Peyer's patch (tissue), 4 donors: ENCODE measurements at regions not wholly inside any gene's neighbourhood (a gene's known extent, or its start where the extent isn't known, plus 50 kb on each side); places are given as distances from the start of the nearest gene placed in this dataset.

Experiments used
- DNase-seq, 3 donors: peaks; one replicate each; pipeline ENCODE4 v3.0.0-alpha.2; 2017 to 2019
- H3K27ac ChIP-seq, 4 donors: fragments of 200-600 bp; sonication (generic); one replicate each; pipeline ENCODE4 v1.5.1; 2016 to 2019
- H3K27me3 ChIP-seq, 2 donors: fragments of 200-600 bp; sonication (generic); one replicate each; pipeline ENCODE4 v1.5.1; 2019
- H3K36me3 ChIP-seq, 3 donors: fragments of 200-600 bp; sonication (generic); one replicate each; pipeline ENCODE4 v1.5.1; 2016 to 2019
- H3K4me1 ChIP-seq, 4 donors: fragments of 200-600 bp; sonication (generic); one replicate each; pipeline ENCODE4 v1.5.1; 2016 to 2019
- H3K4me3 ChIP-seq, 4 donors: fragments of 200-600 bp; sonication (generic); 1 replicate in 3 of 4; 2 replicates in 1 of 4; pipeline ENCODE4 v1.5.1; 2016 to 2019; ENCODE audit warnings: mild to moderate bottlenecking in 1 of 4
- H3K9me3 ChIP-seq, 4 donors: fragments of 200-600 bp; sonication (generic); one replicate each; pipeline ENCODE4 v1.5.1; 2016 to 2019; ENCODE audit warnings: mild to moderate bottlenecking in 1 of 4
- POLR2A ChIP-seq, 2 donors: fragments of 450-650 bp; IDR thresholded peaks; one replicate each; pipeline ENCODE4 v1.5.1; 2017; ENCODE audit warnings: antibody characterized with exemption in 2 of 2, mild to moderate bottlenecking in 2 of 2, moderate library complexity in 2 of 2
- TF ChIP-seq, protein P1 (sequence below), 6 experiments: fragments of 450-650 bp in 4 of 6; fragments of 200-600 bp in 2 of 6; sonication (generic) in 1 of 6; IDR thresholded peaks; one replicate each; pipeline ENCODE4 v1.5.1; 2017 to 2019; ENCODE audit warnings: antibody characterized with exemption in 6 of 6, mild to moderate bottlenecking in 3 of 6, moderate library complexity in 1 of 6

DNA sequence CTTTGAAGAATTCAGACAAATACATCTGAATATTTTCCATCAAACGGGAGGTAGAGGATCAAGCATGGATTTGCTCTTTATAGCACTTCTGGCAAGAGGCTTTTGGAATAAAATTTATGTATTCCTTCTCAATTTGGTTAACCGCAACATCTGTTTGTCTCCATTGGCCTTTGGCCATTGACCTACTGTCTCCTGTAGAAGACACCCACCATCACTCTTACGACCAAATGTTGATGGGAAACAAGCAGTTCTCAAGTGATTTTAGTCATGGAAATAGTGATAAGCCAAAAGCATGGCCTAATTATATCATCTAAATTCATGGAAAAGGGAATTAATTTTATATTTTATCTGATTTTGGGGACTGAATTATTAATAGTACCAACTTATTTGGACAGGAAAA lies 591.9 kb downstream of the CD109 start:
- H3K4me3 ChIP-seq: no peak overlapping the region
- H3K27ac ChIP-seq: peak overlapping the region in 1 of 4 donors; percentile 41
- no peaks in the 10 kb centered on the region for H3K9me3 ChIP-seq
- H3K27me3 ChIP-seq: no peaks in the 10 kb centered on the region
- no peak for DNase-seq
- H3K4me1 ChIP-seq: no peaks in the 10 kb centered on the region
- no peaks in the 10 kb centered on the region for H3K36me3 ChIP-seq
- TF ChIP-seq, protein P1, sequence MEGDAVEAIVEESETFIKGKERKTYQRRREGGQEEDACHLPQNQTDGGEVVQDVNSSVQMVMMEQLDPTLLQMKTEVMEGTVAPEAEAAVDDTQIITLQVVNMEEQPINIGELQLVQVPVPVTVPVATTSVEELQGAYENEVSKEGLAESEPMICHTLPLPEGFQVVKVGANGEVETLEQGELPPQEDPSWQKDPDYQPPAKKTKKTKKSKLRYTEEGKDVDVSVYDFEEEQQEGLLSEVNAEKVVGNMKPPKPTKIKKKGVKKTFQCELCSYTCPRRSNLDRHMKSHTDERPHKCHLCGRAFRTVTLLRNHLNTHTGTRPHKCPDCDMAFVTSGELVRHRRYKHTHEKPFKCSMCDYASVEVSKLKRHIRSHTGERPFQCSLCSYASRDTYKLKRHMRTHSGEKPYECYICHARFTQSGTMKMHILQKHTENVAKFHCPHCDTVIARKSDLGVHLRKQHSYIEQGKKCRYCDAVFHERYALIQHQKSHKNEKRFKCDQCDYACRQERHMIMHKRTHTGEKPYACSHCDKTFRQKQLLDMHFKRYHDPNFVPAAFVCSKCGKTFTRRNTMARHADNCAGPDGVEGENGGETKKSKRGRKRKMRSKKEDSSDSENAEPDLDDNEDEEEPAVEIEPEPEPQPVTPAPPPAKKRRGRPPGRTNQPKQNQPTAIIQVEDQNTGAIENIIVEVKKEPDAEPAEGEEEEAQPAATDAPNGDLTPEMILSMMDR (IDR thresholded peaks at IDR 0.05): no peak
- TF ChIP-seq POLR2A (IDR thresholded peaks at IDR 0.05): no peak

DNA sequence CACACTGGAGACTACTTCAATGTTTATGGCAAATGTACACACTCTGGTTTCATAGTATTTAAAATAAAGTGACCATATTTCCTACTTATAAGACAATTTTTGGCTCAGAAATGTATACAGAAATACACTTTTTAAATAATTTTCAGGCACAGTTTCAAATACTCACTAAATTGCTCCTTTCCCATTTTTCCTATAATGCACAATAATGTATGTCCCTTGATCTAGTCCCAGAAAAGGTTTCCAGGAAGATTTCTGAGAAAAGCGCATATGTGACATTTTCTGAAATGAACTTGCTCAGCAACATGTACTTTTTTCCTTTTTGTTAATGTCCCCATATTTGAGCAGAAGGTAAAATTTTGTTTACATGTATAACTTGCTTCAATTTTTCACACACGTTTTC lies 591.4 kb downstream of the CD109 start:
- Histone ChIP-seq H3K9me3 (no peaks in the 10 kb centered on the region), H3K4me1 (no peaks in the 10 kb centered on the region), H3K27ac (no peak overlapping the region), H3K4me3 (no peak overlapping the region), H3K27me3 (no peaks in the 10 kb centered on the region), H3K36me3 (no peaks in the 10 kb centered on the region)
- TF ChIP-seq POLR2A (IDR thresholded peaks at IDR 0.05): no peak
- TF ChIP-seq, protein P1 (IDR thresholded peaks at IDR 0.05): no peak
- DNase-seq: no peak

- no peaks in the 10 kb centered on the region for H3K36me3 ChIP-seq
- no peak for DNase-seq
- H3K4me3 ChIP-seq: no peak overlapping the region
- H3K4me1 ChIP-seq: no peaks in the 10 kb centered on the region
- no peaks in the 10 kb centered on the region for H3K9me3 ChIP-seq
- no peak for TF ChIP-seq POLR2A (IDR thresholded peaks at IDR 0.05)
- TF ChIP-seq, protein P1 (IDR thresholded peaks at IDR 0.05): no peak
- no peaks in the 10 kb centered on the region for H3K27me3 ChIP-seq
- H3K27ac ChIP-seq: no peak overlapping the region
Observed at GRCh38 chr6:74284284-74284683, 588.3 kb downstream of the CD109 start.

DNA sequence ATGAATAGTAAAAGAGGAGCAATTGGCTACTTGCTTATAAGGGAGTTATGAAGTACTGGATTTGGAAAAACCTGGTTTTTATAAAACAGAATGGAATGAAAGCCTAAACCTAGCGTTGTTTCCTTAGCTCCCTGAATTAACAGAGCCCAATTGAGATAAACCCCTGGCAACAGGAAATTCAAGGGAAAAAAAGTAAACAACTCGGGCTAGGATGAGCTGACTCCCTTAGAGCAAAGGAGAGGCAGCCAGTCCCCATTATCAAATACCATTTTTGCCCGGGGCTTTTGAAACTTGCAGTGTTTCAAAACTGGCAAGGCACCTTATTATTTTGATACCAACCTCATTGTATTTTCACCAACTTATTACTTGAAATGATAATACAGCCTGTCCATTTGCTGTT lies 587.5 kb downstream of the CD109 start:
- H3K27ac ChIP-seq: no peak overlapping the region
- no peaks in the 10 kb centered on the region for H3K4me1 ChIP-seq
- no peaks in the 10 kb centered on the region for H3K27me3 ChIP-seq
- no peak for DNase-seq
- H3K36me3 ChIP-seq: no peaks in the 10 kb centered on the region
- no peak overlapping the region for H3K4me3 ChIP-seq
- H3K9me3 ChIP-seq: no peaks in the 10 kb centered on the region
- TF ChIP-seq, protein P1 (IDR thresholded peaks at IDR 0.05): no peak
- TF ChIP-seq POLR2A (IDR thresholded peaks at IDR 0.05): no peak

DNA sequence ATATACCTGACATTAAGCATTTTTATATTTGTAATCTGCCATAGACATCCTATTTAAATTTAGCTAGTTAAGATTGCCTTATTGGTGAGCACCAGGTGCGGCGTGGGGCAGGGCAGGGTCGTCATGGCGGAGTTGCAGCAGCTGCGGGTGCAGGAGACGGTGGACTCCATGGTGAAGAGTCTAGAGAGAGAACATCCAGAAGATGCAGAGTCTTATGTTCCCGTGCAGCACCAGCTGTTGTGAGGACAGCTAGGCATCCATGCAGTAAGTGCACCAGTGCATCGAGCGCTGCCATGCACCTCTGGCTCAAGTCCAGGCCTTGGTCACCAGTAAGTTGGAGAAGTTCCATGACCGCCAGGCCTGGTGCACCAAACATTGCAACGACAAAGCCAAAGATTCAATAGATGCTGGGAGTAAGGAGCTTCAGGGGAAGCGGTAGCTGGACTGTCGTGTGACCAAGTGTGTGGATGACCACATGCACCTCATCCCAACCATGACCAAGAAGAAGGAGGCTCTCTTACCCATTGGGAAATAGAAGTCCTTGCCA lies 586.2 kb downstream of the CD109 start:
- Histone ChIP-seq H3K4me3 (no peak overlapping the region), H3K27ac (no peak overlapping the region), H3K4me1 (no peaks in the 10 kb centered on the region), H3K36me3 (no peaks in the 10 kb centered on the region), H3K9me3 (no peaks in the 10 kb centered on the region), H3K27me3 (no peaks in the 10 kb centered on the region)
- DNase-seq: no peak
- TF ChIP-seq, protein P1 (IDR thresholded peaks at IDR 0.05): no peak
- no peak for TF ChIP-seq POLR2A (IDR thresholded peaks at IDR 0.05)

GRCh38 chr6:74280130-74280692 lies 584.2 kb downstream of the CD109 start:
- H3K27ac ChIP-seq: no peak overlapping the region
- no peaks in the 10 kb centered on the region for H3K27me3 ChIP-seq
- H3K9me3 ChIP-seq: no peaks in the 10 kb centered on the region
- H3K36me3 ChIP-seq: no peaks in the 10 kb centered on the region
- no peaks in the 10 kb centered on the region for H3K4me1 ChIP-seq
- DNase-seq: no peak
- TF ChIP-seq POLR2A (IDR thresholded peaks at IDR 0.05): no peak
- TF ChIP-seq, protein P1 (IDR thresholded peaks at IDR 0.05): no peak
- H3K4me3 ChIP-seq: no peak overlapping the region
